Vagina (tissue), 2 donors: ENCODE measurements at regions not wholly inside any gene's neighbourhood (a gene's known extent, or its start where the extent isn't known, plus 50 kb on each side); places are given as distances from the start of the nearest gene placed in this dataset.

Experiments
- DNase-seq, 2 donors: peaks; one replicate each; pipeline ENCODE4 v3.0.0-alpha.2; 2017; ENCODE audit errors: extremely low spot score in 2 of 2
- H3K27ac ChIP-seq: fragments of 200-600 bp; sonication (generic); one replicate; pipeline ENCODE4 v1.5.1; 2019
- H3K27me3 ChIP-seq: fragments of 200-600 bp; sonication (generic); one replicate; pipeline ENCODE4 v1.5.1; 2019
- H3K36me3 ChIP-seq, 2 donors: fragments of 200-600 bp; sonication (generic); one replicate each; pipeline ENCODE4 v1.5.1; 2017 to 2019
- H3K4me1 ChIP-seq: fragments of 200-600 bp; sonication (generic); one replicate; pipeline ENCODE4 v1.5.1; 2019
- H3K4me3 ChIP-seq, 2 donors: fragments of 200-600 bp; sonication (generic); 1 replicate in 1 of 2; 2 replicates in 1 of 2; pipeline ENCODE4 v1.5.1; 2016 to 2019
- H3K9me3 ChIP-seq: fragments of 200-600 bp; sonication (generic); one replicate; pipeline ENCODE4 v1.5.1; 2019
- POLR2A ChIP-seq, 2 donors: fragments of 450-650 bp; IDR thresholded peaks; one replicate each; pipeline ENCODE4 v1.6.1; 2017; ENCODE audit warnings: antibody characterized with exemption in 2 of 2, mild to moderate bottlenecking in 2 of 2, moderate library complexity in 2 of 2
- POLR2AphosphoS5 ChIP-seq, 2 donors: sonication (generic); formaldehyde crosslinking; IDR thresholded peaks; one replicate each; pipeline ENCODE4 v1.9.0; 2017; ENCODE audit warnings: antibody characterized with exemption in 2 of 2, mild to moderate bottlenecking in 2 of 2, low read depth in 1 of 2; ENCODE audit not compliant: insufficient read depth in 1 of 2
- intact Hi-C: fragments of 100-400 bp; cut with DNase I; formaldehyde crosslinking; loops from one replicate; pipeline ENCODE4 v1.15.1; 2023
- TF ChIP-seq, protein P1 (sequence below), 3 experiments: fragments of 450-650 bp in 2 of 3; fragments of 200-600 bp in 1 of 3; sonication (generic) in 1 of 3; IDR thresholded peaks; one replicate each; pipeline ENCODE4 v1.5.1; 2017 to 2019; ENCODE audit warnings: antibody characterized with exemption in 3 of 3, mild to moderate bottlenecking in 2 of 3, moderate library complexity in 2 of 3

DNA sequence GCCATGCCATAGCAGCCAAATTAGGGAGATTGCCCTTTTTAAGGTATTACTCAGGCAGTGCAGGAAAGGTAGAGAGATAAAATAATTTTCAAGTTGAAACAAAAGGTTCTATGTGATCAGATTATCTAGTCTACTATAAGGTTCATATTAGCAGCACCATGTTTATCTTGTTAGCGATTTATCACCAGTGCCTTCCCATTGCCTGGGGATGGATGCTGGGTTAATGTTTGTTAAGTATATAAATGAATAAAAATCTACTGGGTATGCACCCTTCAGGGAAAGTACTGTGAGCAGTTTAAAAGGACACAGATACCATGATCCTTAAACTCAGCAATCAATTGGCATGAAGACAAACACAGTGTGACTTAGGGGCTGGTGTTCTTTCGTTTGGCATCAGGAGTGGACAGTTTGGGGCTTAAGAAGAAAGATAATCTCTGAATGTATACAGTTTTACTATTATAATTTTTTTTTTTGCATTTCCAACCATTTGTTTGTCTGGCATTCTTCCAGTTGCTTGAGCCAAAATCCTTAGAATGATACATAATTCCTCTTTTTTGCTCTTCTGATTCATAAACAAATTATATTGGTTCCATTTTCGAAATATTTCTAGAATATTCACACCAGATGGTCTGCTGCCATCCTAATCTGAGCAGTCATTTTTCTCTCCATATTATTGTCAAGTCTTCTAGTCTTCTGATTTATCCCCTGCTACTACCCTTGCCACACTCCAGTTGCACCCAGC, 512.8 kb upstream of the SLC8A1 start:
- no peak for DNase-seq
- no peak overlapping the region for H3K27ac ChIP-seq
- no peak overlapping the region for H3K4me3 ChIP-seq
- TF ChIP-seq POLR2AphosphoS5 (IDR thresholded peaks at IDR 0.05; ENCODE audit: insufficient read depth in 1 of 2, low read depth in 1 of 2) (no peak), POLR2A (IDR thresholded peaks at IDR 0.05) (no peak)
- TF ChIP-seq, protein P1, sequence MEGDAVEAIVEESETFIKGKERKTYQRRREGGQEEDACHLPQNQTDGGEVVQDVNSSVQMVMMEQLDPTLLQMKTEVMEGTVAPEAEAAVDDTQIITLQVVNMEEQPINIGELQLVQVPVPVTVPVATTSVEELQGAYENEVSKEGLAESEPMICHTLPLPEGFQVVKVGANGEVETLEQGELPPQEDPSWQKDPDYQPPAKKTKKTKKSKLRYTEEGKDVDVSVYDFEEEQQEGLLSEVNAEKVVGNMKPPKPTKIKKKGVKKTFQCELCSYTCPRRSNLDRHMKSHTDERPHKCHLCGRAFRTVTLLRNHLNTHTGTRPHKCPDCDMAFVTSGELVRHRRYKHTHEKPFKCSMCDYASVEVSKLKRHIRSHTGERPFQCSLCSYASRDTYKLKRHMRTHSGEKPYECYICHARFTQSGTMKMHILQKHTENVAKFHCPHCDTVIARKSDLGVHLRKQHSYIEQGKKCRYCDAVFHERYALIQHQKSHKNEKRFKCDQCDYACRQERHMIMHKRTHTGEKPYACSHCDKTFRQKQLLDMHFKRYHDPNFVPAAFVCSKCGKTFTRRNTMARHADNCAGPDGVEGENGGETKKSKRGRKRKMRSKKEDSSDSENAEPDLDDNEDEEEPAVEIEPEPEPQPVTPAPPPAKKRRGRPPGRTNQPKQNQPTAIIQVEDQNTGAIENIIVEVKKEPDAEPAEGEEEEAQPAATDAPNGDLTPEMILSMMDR (IDR thresholded peaks at IDR 0.05) = no peak
- no peaks in the 10 kb centered on the region for H3K36me3 ChIP-seq
- no peaks in the 10 kb centered on the region for H3K27me3 ChIP-seq
- H3K9me3 ChIP-seq = no peaks in the 10 kb centered on the region
- intact Hi-C loops = no loop called here
- no peaks in the 10 kb centered on the region for H3K4me1 ChIP-seq

DNA sequence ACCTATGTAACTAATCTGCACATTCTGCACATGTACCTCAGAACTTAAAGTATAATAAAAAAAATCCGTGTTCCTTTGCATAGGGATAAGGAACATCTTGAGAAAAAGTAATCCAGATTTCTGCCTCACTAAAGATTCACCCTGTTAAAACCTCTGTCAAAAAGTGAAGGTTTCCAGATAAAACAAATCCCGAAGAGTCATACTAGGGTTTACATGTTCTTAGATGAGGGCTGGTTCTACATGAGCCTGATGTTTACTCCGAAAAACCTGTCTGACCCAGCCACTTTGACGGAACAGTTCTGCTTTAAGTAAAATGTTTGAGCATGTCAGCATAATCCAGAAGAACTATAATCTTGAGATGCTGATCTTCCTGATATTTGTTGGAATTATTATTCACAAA, 515.6 kb upstream of the SLC8A1 start:
- H3K27ac ChIP-seq = no peak overlapping the region
- TF ChIP-seq, protein P1 (IDR thresholded peaks at IDR 0.05) = no peak
- TF ChIP-seq POLR2A (IDR thresholded peaks at IDR 0.05) (no peak), POLR2AphosphoS5 (IDR thresholded peaks at IDR 0.05; ENCODE audit: insufficient read depth in 1 of 2, low read depth in 1 of 2) (no peak)
- H3K4me3 ChIP-seq = no peak overlapping the region
- H3K4me1 ChIP-seq = no peaks in the 10 kb centered on the region
- no peaks in the 10 kb centered on the region for H3K27me3 ChIP-seq
- intact Hi-C loops = no loop called here
- H3K9me3 ChIP-seq = no peaks in the 10 kb centered on the region
- DNase-seq = no peak
- no peaks in the 10 kb centered on the region for H3K36me3 ChIP-seq

DNA sequence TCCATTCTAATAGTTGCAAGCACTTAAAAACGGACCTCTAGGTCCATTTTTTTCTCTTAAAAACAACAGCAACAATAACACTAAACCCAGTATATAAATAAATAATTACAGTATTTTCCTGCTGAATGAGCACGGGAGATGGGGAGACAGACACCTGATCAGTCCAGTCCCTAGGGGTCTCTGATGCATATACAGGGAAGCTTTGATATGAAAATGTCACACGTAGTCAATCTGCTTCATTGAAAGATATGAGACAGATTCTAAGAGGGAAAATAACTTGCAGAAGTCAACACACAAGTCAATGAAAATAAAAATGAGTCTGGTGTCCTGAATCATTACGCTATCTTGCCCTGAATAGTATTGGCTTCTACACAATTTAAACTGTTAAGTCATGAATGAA, 523.3 kb upstream of the SLC8A1 start:
- DNase-seq = no peak
- Histone ChIP-seq H3K27ac (no peak overlapping the region), H3K4me1 (no peaks in the 10 kb centered on the region), H3K36me3 (no peaks in the 10 kb centered on the region), H3K27me3 (no peaks in the 10 kb centered on the region), H3K9me3 (no peaks in the 10 kb centered on the region), H3K4me3 (no peak overlapping the region)
- TF ChIP-seq, protein P1 (IDR thresholded peaks at IDR 0.05) = no peak
- TF ChIP-seq POLR2AphosphoS5 (IDR thresholded peaks at IDR 0.05; ENCODE audit: insufficient read depth in 1 of 2, low read depth in 1 of 2) (no peak), POLR2A (IDR thresholded peaks at IDR 0.05) (no peak)
- intact Hi-C loops = no loop called here

DNA sequence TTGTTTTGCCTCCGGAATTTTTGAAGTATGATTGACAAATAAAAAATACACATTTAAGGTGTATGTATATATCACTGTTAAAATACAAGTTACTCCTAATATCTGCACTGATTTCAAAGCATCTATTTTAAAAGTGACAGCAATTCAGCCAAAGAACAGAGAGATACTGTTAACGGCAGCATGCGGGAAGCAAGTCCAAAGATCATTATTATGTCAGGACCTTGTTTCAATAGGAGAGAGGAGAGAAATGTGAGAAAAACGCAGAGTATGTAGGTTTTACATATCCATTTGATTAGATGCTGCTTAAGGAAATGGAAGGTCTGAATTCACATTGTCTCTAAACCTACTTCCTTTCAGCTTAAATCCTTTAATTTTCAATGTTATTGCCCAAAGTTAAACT, 545.5 kb upstream of the SLC8A1 start:
- no peak for TF ChIP-seq POLR2A (IDR thresholded peaks at IDR 0.05)
- TF ChIP-seq POLR2AphosphoS5 (IDR thresholded peaks at IDR 0.05; ENCODE audit: insufficient read depth in 1 of 2, low read depth in 1 of 2) = no peak
- TF ChIP-seq, protein P1 (IDR thresholded peaks at IDR 0.05) = no peak
- Histone ChIP-seq H3K9me3 (no peaks in the 10 kb centered on the region), H3K4me1 (no peaks in the 10 kb centered on the region), H3K27ac (no peak overlapping the region), H3K27me3 (no peaks in the 10 kb centered on the region), H3K4me3 (no peak overlapping the region), H3K36me3 (no peaks in the 10 kb centered on the region)
- intact Hi-C loops = no loop called here
- no peak for DNase-seq

DNA sequence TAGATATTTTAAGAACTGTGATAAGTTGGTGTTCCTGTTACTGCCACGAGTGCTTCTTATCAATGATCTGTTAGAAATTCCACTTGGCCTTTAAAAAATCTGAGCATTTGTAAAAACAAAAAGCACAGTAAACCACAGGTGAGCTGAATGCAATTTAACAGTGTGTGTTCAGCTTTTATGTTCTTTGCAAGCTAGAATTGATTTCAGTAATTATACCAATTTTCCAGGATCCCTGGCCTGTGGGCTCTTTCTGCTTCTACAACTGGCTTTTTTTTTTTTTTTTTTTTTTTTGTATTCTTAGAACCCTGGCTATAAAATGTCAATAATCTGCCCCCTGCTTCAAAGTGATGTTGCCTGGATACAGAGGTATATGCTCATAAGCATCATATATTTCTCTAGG, 548.5 kb upstream of the SLC8A1 start:
- no peak overlapping the region for H3K27ac ChIP-seq
- H3K4me3 ChIP-seq = no peak overlapping the region
- intact Hi-C loops = no loop called here

More for the DNA sequence above, 548.5 kb upstream of the SLC8A1 start:
- Histone ChIP-seq H3K4me1 (no peaks in the 10 kb centered on the region), H3K36me3 (no peaks in the 10 kb centered on the region), H3K27me3 (no peaks in the 10 kb centered on the region), H3K9me3 (no peaks in the 10 kb centered on the region)
- TF ChIP-seq, protein P1 (IDR thresholded peaks at IDR 0.05) = no peak
- TF ChIP-seq POLR2A (IDR thresholded peaks at IDR 0.05) (no peak), POLR2AphosphoS5 (IDR thresholded peaks at IDR 0.05; ENCODE audit: insufficient read depth in 1 of 2, low read depth in 1 of 2) (no peak)
- DNase-seq = no peak
